ENCODE measurements at regions not wholly inside any gene's neighbourhood (a gene's known extent, or its start where the extent isn't known, plus 50 kb on each side); places are given as distances from the start of the nearest gene placed in this dataset.

DNA sequence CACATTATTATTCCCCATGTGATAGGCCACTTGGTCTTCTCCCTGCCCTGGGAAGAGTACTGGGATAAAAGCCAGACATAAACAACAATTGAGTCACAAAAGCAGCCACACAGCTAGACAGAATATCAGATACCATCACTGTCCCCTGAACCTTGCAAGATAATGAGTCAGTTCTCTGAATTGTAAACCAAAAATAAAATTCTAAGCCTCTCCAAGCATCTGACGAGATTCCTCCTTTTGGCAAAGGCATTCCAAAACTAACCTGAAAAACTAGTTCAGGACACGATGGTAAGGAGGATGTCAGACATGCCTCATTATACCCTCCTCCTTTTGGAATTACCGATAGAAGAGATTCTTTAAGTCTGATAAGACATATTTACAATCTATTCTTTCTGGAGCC, 450.7 kb downstream of the HTR7 start:
- H3K9me2 ChIP-seq (replicated peaks; ENCODE audit: insufficient read depth, low read length): no peaks in the 10 kb centered on the region
- H3K36me3 ChIP-seq (replicated peaks; ENCODE audit: insufficient read depth, low read length): no peaks in the 10 kb centered on the region
- no peaks in the 10 kb centered on the region for H4K20me1 ChIP-seq (ENCODE audit: insufficient read depth, low read length)
- H3K9me3 ChIP-seq (replicated peaks; ENCODE audit: insufficient read depth, low read length): no peaks in the 10 kb centered on the region
- no peak overlapping the region for H3K9ac ChIP-seq (ENCODE audit: low read length)
- no peaks in the 10 kb centered on the region for H3F3A ChIP-seq (ENCODE audit: insufficient read depth, low read length)
- H3K4me2 ChIP-seq (ENCODE audit: low read depth, low read length): no peak overlapping the region
- no peak overlapping the region for H3K27ac ChIP-seq (ENCODE audit: low read length)
- no peak for DNase-seq
- H3K27me3 ChIP-seq (replicated peaks; ENCODE audit: insufficient read depth, low read length): no peaks in the 10 kb centered on the region
- TF ChIP-seq EZH2 (optimal IDR thresholded peaks at IDR 0.05; ENCODE audit: low read depth, low read length) (no peak), EZH2phosphoT487 (IDR thresholded peaks at IDR 0.05; ENCODE audit: low read length) (no peak)
- TF ChIP-seq, protein P1, sequence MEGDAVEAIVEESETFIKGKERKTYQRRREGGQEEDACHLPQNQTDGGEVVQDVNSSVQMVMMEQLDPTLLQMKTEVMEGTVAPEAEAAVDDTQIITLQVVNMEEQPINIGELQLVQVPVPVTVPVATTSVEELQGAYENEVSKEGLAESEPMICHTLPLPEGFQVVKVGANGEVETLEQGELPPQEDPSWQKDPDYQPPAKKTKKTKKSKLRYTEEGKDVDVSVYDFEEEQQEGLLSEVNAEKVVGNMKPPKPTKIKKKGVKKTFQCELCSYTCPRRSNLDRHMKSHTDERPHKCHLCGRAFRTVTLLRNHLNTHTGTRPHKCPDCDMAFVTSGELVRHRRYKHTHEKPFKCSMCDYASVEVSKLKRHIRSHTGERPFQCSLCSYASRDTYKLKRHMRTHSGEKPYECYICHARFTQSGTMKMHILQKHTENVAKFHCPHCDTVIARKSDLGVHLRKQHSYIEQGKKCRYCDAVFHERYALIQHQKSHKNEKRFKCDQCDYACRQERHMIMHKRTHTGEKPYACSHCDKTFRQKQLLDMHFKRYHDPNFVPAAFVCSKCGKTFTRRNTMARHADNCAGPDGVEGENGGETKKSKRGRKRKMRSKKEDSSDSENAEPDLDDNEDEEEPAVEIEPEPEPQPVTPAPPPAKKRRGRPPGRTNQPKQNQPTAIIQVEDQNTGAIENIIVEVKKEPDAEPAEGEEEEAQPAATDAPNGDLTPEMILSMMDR (IDR thresholded peaks at IDR 0.05; ENCODE audit: low read length): no peak
- no peaks in the 10 kb centered on the region for H3K4me1 ChIP-seq (ENCODE audit: low read length)
- no peaks in the 10 kb centered on the region for H3K79me2 ChIP-seq (ENCODE audit: low read length)
- no peak overlapping the region for H2AFZ ChIP-seq (ENCODE audit: low read length)
- H3K4me3 ChIP-seq (ENCODE audit: low read length): no peak overlapping the region

DNA sequence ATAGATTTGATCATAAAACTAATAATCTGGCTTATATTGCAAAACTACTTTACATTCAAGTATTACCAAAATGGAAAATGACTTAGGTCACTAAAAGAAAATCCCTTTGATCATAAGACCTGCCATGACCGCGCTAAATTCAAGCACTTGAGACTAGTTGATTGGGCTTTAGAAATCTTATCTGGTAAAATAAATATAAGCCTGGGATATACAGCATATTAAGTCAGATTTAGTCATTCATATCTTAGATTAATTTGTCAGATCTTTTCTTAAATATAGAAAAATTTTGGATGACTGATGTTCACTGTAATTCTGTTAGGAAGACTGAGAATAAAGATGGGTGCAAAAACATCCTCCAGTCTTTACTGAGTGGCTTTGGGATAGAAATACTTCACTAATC, 450.0 kb downstream of the HTR7 start:
- H2AFZ ChIP-seq (ENCODE audit: low read length): no peak overlapping the region
- no peaks in the 10 kb centered on the region for H3K79me2 ChIP-seq (ENCODE audit: low read length)
- TF ChIP-seq, protein P1 (IDR thresholded peaks at IDR 0.05; ENCODE audit: low read length): no peak
- TF ChIP-seq EZH2phosphoT487 (IDR thresholded peaks at IDR 0.05; ENCODE audit: low read length): no peak
- TF ChIP-seq EZH2 (optimal IDR thresholded peaks at IDR 0.05; ENCODE audit: low read depth, low read length): no peak
- no peak overlapping the region for H3K27ac ChIP-seq (ENCODE audit: low read length)
- no peak overlapping the region for H3K4me3 ChIP-seq (ENCODE audit: low read length)
- H3K27me3 ChIP-seq (replicated peaks; ENCODE audit: insufficient read depth, low read length): no peaks in the 10 kb centered on the region
- H3F3A ChIP-seq (ENCODE audit: insufficient read depth, low read length): no peaks in the 10 kb centered on the region
- no peaks in the 10 kb centered on the region for H3K4me1 ChIP-seq (ENCODE audit: low read length)
- H4K20me1 ChIP-seq (ENCODE audit: insufficient read depth, low read length): no peaks in the 10 kb centered on the region
- no peaks in the 10 kb centered on the region for H3K9me2 ChIP-seq (replicated peaks; ENCODE audit: insufficient read depth, low read length)
- H3K4me2 ChIP-seq (ENCODE audit: low read depth, low read length): no peak overlapping the region
- H3K9ac ChIP-seq (ENCODE audit: low read length): no peak overlapping the region
- H3K36me3 ChIP-seq (replicated peaks; ENCODE audit: insufficient read depth, low read length): no peaks in the 10 kb centered on the region
- no peaks in the 10 kb centered on the region for H3K9me3 ChIP-seq (replicated peaks; ENCODE audit: insufficient read depth, low read length)
- DNase-seq: no peak

DNA sequence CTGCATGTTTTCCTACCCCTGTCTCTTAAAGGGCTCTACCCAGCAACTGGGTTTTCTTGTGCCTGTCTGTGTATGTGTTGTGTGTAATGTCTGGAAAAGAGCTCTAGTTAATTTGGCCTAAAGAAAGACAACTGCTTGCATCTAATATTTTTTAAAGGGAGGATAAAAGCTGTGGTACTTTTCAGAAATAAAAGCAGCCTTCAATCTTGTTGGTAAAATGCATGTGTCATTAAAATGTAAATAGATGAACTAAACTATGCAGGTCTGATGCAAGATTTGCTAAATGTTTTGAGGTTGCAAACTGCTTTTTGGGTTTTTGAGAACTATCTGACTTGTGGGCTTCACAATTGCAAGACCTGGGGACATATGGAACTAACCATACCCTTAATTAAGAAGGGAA, 445.3 kb downstream of the HTR7 start:
- H3K36me3 ChIP-seq (replicated peaks; ENCODE audit: insufficient read depth, low read length): no peaks in the 10 kb centered on the region
- no peaks in the 10 kb centered on the region for H3K79me2 ChIP-seq (ENCODE audit: low read length)
- H3K9me3 ChIP-seq (replicated peaks; ENCODE audit: insufficient read depth, low read length): no peaks in the 10 kb centered on the region
- H3K4me1 ChIP-seq (ENCODE audit: low read length): no peaks in the 10 kb centered on the region
- no peak overlapping the region for H3K4me2 ChIP-seq (ENCODE audit: low read depth, low read length)
- H2AFZ ChIP-seq (ENCODE audit: low read length): no peak overlapping the region
- H3F3A ChIP-seq (ENCODE audit: insufficient read depth, low read length): no peaks in the 10 kb centered on the region
- no peak for TF ChIP-seq EZH2 (optimal IDR thresholded peaks at IDR 0.05; ENCODE audit: low read depth, low read length)
- TF ChIP-seq, protein P1 (IDR thresholded peaks at IDR 0.05; ENCODE audit: low read length): no peak
- TF ChIP-seq EZH2phosphoT487 (IDR thresholded peaks at IDR 0.05; ENCODE audit: low read length): no peak
- H3K4me3 ChIP-seq (ENCODE audit: low read length): no peak overlapping the region
- H3K27ac ChIP-seq (ENCODE audit: low read length): no peak overlapping the region
- H3K9me2 ChIP-seq (replicated peaks; ENCODE audit: insufficient read depth, low read length): no peaks in the 10 kb centered on the region
- no peak for DNase-seq
- no peaks in the 10 kb centered on the region for H3K27me3 ChIP-seq (replicated peaks; ENCODE audit: insufficient read depth, low read length)
- H3K9ac ChIP-seq (ENCODE audit: low read length): no peak overlapping the region
- no peaks in the 10 kb centered on the region for H4K20me1 ChIP-seq (ENCODE audit: insufficient read depth, low read length)

Data from MM.1S (cell line).